BLaER1 (cell line): ENCODE measurements at regions not wholly inside any gene's neighbourhood (a gene's known extent, or its start where the extent isn't known, plus 50 kb on each side); places are given as distances from the start of the nearest gene placed in this dataset.

Experiments
- H3K27ac ChIP-seq: shearing (Covaris generic); formaldehyde crosslinking; 2 replicates; pipeline ENCODE4 v1.8.1; 2022
- H3K27me3 ChIP-seq: shearing (Covaris generic); formaldehyde crosslinking; 2 replicates; pipeline ENCODE4 v1.8.1; 2022
- H3K36me3 ChIP-seq: shearing (Covaris generic); formaldehyde crosslinking; 2 replicates; pipeline ENCODE4 v1.8.1; 2022
- H3K4me1 ChIP-seq: shearing (Covaris generic); formaldehyde crosslinking; 2 replicates; pipeline ENCODE4 v1.8.1; 2022
- H3K4me2 ChIP-seq: shearing (Covaris generic); formaldehyde crosslinking; 2 replicates; pipeline ENCODE4 v1.8.1; 2022
- H3K4me3 ChIP-seq: shearing (Covaris generic); formaldehyde crosslinking; 2 replicates; pipeline ENCODE4 v1.8.1; 2022
- H3K9ac ChIP-seq: shearing (Covaris generic); formaldehyde crosslinking; 2 replicates; pipeline ENCODE4 v1.8.1; 2022
- H3K9me3 ChIP-seq: shearing (Covaris generic); formaldehyde crosslinking; 2 replicates; pipeline ENCODE4 v1.8.1; 2022
- H4K20me1 ChIP-seq: shearing (Covaris generic); formaldehyde crosslinking; 2 replicates; pipeline ENCODE4 v1.8.1; 2022
- Cebpa-rat ChIP-seq: shearing (Covaris generic); IDR thresholded peaks from 2 replicates; pipeline ENCODE4 v1.8.1; 2022

DNA sequence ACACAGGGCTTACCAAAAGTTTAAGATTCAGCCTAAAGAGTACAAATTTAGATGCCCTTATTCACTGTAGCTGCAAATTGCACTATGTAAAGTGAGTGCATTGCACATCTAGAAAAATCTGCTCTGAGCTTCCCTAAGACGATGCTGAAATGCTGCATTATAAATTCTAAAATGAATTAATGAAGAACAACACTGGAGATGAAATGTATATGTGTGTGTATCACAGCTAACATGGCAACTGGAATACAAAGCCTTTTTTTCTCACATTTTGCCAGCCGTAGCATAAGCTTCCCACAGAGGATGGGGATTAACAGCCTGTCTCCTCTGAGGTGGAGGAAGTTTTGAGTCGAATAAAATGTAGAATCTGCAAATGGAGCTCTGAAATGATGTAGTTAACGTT is 338.3 kb upstream of the ZEB2 start:
- Histone ChIP-seq H3K27ac (no peak overlapping the region), H3K9me3 (peaks cover 11% of the 10 kb centered on the region), H4K20me1 (no peaks in the 10 kb centered on the region), H3K36me3 (no peaks in the 10 kb centered on the region), H3K4me3 (no peak overlapping the region), H3K9ac (no peak overlapping the region), H3K4me2 (no peak overlapping the region), H3K27me3 (no peaks in the 10 kb centered on the region), H3K4me1 (no peaks in the 10 kb centered on the region)
- no peak for TF ChIP-seq Cebpa-rat

DNA sequence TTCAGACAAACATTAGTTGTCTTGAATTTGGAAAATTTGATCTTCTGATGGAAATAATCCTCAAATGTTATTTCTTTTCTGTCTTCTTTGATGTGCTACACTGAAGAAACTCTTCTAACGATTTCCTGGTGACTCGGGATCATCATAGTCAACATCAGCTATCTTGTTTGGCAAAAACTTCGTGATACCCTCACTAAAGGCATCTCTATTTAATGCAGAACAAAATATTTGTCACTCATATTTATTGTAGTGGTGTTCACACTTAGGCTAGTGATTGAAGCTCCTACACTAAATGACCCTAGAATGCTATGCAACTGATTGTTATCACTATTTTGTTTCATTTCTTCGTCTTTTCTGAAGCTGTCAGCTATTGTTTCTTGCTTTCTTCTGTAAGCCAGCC is 334.7 kb upstream of the ZEB2 start:
- Histone ChIP-seq H3K27me3 (no peaks in the 10 kb centered on the region), H3K4me3 (no peak overlapping the region), H3K4me2 (no peak overlapping the region), H3K27ac (no peak overlapping the region), H3K9me3 (peaks cover 11% of the 10 kb centered on the region), H3K36me3 (no peaks in the 10 kb centered on the region), H3K4me1 (no peaks in the 10 kb centered on the region), H3K9ac (no peak overlapping the region), H4K20me1 (no peaks in the 10 kb centered on the region)
- no peak for TF ChIP-seq Cebpa-rat

DNA sequence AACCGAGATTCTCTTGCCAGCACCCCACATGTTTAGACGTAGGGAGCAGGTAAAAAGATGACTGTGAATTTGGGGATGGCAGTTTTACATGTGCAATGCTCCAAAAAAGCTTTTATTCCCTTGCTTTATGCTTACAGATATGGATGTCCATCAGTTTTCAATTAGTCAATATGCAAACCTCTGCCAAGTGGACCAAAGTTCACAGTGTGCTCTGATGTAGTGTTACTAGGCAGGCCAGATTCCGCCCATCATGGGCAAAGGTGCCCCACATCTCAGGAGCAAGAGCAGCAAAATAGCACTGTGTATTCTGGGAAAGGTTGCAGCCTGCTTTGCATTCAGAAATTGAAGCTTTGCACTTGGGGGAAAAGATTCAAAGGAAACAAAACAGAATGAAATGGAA is 329.7 kb upstream of the ZEB2 start:
- Histone ChIP-seq H3K4me3 (no peak overlapping the region), H3K27ac (no peak overlapping the region), H3K9ac (no peak overlapping the region), H4K20me1 (no peaks in the 10 kb centered on the region), H3K4me2 (no peak overlapping the region), H3K9me3 (peaks cover 6% of the 10 kb centered on the region), H3K27me3 (no peaks in the 10 kb centered on the region), H3K36me3 (no peaks in the 10 kb centered on the region), H3K4me1 (no peaks in the 10 kb centered on the region; the same call in 1 of the 2 replicates)
- no peak for TF ChIP-seq Cebpa-rat

DNA sequence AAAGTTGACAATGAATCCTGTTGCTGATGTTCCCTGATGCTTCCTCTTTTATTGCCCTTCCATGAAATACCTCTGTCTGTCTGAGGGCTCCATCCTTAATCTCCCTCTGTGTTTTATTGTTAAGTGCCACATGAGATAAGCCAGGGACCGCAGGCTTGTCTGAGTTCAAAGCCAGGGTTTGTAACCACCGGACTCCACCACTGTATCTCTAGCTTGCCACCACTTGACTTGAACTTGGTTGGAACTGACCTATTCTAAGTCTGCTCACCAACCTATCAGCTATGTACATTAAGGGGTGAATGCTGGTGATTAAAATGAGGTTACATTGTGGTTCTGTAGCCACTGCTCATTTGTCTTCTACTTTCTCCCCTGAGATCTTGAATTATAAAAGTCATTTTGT is 328.5 kb upstream of the ZEB2 start:
- no peaks in the 10 kb centered on the region for H4K20me1 ChIP-seq
- H3K27ac ChIP-seq, result no peak overlapping the region
- no peak for TF ChIP-seq Cebpa-rat
- H3K4me1 ChIP-seq, result no peaks in the 10 kb centered on the region; the same call in 1 of the 2 replicates
- H3K36me3 ChIP-seq, result no peaks in the 10 kb centered on the region
- no peak overlapping the region for H3K9ac ChIP-seq
- H3K4me3 ChIP-seq, result no peak overlapping the region
- H3K9me3 ChIP-seq, result no peaks in the 10 kb centered on the region
- no peaks in the 10 kb centered on the region for H3K27me3 ChIP-seq
- H3K4me2 ChIP-seq, result no peak overlapping the region

DNA sequence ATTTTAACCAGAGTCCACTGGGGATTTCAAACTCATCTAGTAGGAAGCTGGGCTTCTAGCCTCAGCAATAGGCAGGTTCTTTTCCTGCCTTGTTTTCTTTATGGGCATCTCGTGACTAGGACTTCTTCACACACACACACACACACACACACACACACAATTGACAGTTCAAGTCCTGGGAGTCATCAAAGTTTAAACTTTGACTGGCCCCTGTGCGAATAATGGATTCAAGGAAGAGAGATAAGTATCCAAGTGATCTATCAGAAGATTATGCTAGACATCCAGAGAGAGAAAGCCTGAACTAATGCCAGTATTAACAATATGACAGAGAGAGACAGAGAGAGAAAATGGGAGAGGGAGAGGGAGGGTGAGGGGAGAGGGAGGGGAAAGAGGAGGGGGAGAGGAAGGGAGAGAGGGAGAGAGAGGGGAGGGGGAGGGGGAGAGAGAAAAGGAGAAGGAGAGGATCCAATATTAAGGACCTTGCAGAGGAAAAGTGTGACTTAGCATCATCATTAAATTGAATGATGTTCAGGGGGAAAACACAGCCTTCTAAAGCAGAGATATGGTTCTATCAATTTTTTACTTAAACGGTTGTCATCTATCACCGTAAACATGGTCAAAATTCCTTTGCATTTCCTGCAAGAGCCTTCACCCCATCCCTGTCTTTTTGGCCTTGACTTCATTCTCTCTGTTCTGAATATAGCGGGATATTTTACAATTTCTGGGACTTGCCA is 327.6 kb upstream of the ZEB2 start:
- Histone ChIP-seq H4K20me1 (no peaks in the 10 kb centered on the region), H3K9me3 (no peaks in the 10 kb centered on the region), H3K9ac (no peak overlapping the region), H3K27ac (no peak overlapping the region), H3K4me1 (no peaks in the 10 kb centered on the region; the same call in 1 of the 2 replicates), H3K36me3 (no peaks in the 10 kb centered on the region), H3K4me3 (no peak overlapping the region), H3K4me2 (no peak overlapping the region), H3K27me3 (no peaks in the 10 kb centered on the region)
- no peak for TF ChIP-seq Cebpa-rat

DNA sequence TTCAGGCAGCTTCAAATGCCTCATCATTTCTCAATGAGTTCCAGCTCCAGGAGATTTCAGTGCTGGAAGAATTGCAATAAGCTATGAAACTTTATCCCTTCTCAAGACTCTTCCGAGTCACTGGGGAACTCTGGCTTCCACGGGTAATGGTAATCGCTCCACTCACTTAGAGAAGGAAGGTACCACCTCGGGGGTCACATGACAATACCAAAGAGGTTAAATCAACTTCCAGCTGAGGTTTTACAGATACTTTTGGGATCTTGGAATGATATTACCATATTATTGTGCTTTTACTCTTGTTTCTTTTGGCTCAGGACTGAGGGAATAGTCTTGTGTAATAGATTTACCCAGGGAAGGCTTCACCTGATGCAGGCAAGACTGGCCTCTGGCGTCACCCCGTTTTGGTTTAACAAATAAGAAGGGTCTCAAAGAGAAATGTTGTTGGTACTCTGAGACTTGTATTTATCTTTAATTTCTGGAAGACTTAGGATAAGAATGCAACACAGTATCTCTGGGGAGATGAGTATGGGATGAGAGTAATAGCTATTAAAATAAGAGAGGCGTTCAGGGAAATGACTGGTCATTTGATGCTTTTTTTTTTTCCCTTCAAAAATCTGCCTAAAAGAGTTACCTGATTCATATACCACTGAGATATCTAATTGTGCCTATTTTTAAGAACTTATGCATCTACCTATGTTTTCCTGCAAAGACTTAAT is 316.9 kb upstream of the ZEB2 start:
- Histone ChIP-seq H3K27me3 (no peaks in the 10 kb centered on the region), H3K4me3 (no peak overlapping the region), H3K27ac (no peak overlapping the region), H3K4me2 (no peak overlapping the region), H3K9ac (no peak overlapping the region), H3K4me1 (no peaks in the 10 kb centered on the region), H3K36me3 (no peaks in the 10 kb centered on the region), H3K9me3 (no peaks in the 10 kb centered on the region), H4K20me1 (no peaks in the 10 kb centered on the region)
- TF ChIP-seq Cebpa-rat, result no peak

DNA sequence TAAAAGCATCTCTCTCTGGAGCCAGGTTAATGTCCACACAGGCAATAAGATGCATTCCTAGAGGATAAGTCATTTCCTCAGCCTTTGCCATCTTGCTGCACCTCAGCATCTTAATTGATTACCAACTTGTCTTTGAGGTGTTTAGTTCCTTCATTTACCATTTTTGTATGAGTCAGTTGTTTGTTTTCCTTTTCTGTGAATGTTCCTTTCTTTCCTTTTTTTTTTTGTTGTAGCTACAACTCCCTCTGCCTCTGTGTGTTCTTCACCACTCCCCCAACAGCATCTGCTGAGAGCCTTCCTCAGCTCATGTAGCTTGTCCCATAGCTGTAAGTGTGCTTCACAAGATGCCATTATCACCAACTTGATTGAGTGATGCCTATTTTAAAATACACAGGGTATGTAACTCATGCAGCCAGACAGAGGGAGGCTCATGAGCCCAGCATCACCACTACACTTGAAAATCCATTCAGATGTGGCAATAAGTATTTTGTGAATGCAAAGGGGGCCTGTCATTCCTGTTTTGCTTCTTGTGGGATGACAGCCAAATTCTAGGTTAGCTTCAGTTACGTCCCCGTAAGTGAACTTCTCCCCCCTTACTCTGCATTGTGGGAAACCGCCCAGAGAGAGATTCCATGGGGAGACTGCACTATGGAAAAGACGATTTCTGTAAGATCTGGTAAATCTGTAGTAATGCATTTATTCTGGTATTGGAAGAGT is 315.9 kb upstream of the ZEB2 start:
- Histone ChIP-seq H3K36me3 (no peaks in the 10 kb centered on the region), H3K4me2 (no peak overlapping the region), H4K20me1 (no peaks in the 10 kb centered on the region), H3K4me3 (no peak overlapping the region), H3K9me3 (no peaks in the 10 kb centered on the region), H3K9ac (no peak overlapping the region), H3K4me1 (no peaks in the 10 kb centered on the region), H3K27ac (no peak overlapping the region), H3K27me3 (no peaks in the 10 kb centered on the region)
- TF ChIP-seq Cebpa-rat, result no peak

DNA sequence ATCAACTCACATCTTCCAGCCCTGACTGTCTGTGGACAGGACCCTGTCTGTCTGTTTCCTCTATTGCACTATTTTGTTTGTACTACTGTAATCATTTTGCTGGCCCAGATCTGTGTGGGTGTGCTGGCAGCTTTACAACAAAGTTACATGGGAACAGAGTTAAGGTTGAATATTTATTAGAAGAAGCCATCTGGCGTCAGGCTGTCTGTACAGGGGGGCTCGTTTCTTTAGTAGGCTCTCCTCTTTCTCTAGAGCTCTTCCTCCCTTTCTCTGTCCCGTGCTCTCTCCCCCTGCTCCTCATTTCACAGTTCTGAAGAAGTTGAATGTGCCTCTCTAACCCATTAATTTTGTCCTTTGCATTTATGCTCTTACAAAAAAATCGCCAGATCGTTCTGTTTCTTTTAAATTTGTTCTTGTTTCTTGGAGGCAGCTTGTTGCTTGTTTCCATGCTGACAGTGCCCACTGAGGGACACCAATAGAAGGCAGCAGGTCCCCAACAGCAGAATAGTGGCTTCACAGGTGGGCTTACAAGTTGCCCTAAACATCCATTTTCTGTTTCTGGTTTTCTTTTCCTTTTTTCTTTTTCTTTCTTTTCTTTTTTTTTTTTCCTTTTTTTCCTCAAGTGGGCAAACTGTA is 315.2 kb upstream of the ZEB2 start:
- H3K9me3 ChIP-seq, result no peaks in the 10 kb centered on the region
- no peak overlapping the region for H3K4me2 ChIP-seq
- no peak overlapping the region for H3K4me3 ChIP-seq
- no peaks in the 10 kb centered on the region for H4K20me1 ChIP-seq
- H3K4me1 ChIP-seq, result no peaks in the 10 kb centered on the region
- no peak for TF ChIP-seq Cebpa-rat
- no peak overlapping the region for H3K9ac ChIP-seq
- no peaks in the 10 kb centered on the region for H3K27me3 ChIP-seq
- no peaks in the 10 kb centered on the region for H3K36me3 ChIP-seq
- no peak overlapping the region for H3K27ac ChIP-seq

DNA sequence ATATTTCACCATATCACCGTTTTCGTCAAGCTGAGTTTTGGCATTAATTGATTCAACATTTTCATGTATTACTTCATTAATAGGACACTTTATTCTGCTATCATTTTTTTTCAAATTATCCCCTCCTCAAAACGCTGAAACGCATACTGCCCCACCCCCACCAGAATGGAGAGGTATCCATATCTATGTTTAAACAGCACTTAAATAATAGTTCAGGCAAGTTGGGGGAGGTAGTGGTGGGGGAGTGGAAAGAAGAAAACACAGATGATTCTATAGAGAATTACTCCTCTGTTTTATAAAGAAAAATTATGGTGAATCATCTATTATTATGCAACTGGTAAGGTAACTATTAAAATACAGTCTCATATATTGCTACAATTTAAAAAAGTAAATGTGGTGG is 314.4 kb upstream of the ZEB2 start:
- Histone ChIP-seq H3K4me1 (no peaks in the 10 kb centered on the region), H3K9ac (no peak overlapping the region), H3K4me3 (no peak overlapping the region), H4K20me1 (no peaks in the 10 kb centered on the region), H3K4me2 (no peak overlapping the region), H3K36me3 (no peaks in the 10 kb centered on the region), H3K27ac (no peak overlapping the region), H3K9me3 (no peaks in the 10 kb centered on the region), H3K27me3 (no peaks in the 10 kb centered on the region)
- no peak for TF ChIP-seq Cebpa-rat
